Type B pancreatic cell (in vitro differentiated cells): ENCODE measurements at regions not wholly inside any gene's neighbourhood (a gene's known extent, or its start where the extent isn't known, plus 50 kb on each side); places are given as distances from the start of the nearest gene placed in this dataset.

Source experiments
- DNase-seq: peaks from one replicate; pipeline ENCODE4 v3.0.0; 2021; ENCODE audit warnings: mixed read lengths; ENCODE audit not compliant: unreplicated experiment; ENCODE audit errors: extremely low spot score
- H3K27ac Mint-ChIP-seq: 2 replicates; pipeline ENCODE4 v1.8.0; 2021; ENCODE audit warnings: mild to moderate bottlenecking, mixed read lengths
- H3K27me3 Mint-ChIP-seq: 2 replicates; pipeline ENCODE4 v1.8.0; 2021; ENCODE audit warnings: mixed read lengths
- H3K36me3 Mint-ChIP-seq: 2 replicates; pipeline ENCODE4 v1.8.0; 2021; ENCODE audit warnings: mixed read lengths
- H3K4me1 Mint-ChIP-seq: one replicate; pipeline ENCODE4 v1.8.0; 2021; ENCODE audit warnings: mixed read lengths; ENCODE audit not compliant: unreplicated experiment
- H3K4me3 Mint-ChIP-seq: 2 replicates; pipeline ENCODE4 v1.8.0; 2021; ENCODE audit warnings: mild to moderate bottlenecking, mixed read lengths
- H3K9me3 Mint-ChIP-seq: 2 replicates; pipeline ENCODE4 v1.8.0; 2021; ENCODE audit warnings: mixed read lengths
- TF ChIP-seq, protein P1 (sequence below): fragments of 200-600 bp; sonication (generic); conservative IDR thresholded peaks from 2 replicates; pipeline ENCODE4 v1.5.0; 2021; ENCODE audit warnings: antibody characterized with exemption, mild to moderate bottlenecking

- Mint-ChIP-seq H3K4me1 (peaks cover 17% of the 10 kb centered on the region), H3K36me3 (no peaks in the 10 kb centered on the region), H3K4me3 (peak overlapping the region; percentile 65), H3K27ac (peak overlapping the region; percentile 32), H3K9me3 (peaks cover 8% of the 10 kb centered on the region), H3K27me3 (no peaks in the 10 kb centered on the region)
- DNase-seq = no peak
- TF ChIP-seq, protein P1, sequence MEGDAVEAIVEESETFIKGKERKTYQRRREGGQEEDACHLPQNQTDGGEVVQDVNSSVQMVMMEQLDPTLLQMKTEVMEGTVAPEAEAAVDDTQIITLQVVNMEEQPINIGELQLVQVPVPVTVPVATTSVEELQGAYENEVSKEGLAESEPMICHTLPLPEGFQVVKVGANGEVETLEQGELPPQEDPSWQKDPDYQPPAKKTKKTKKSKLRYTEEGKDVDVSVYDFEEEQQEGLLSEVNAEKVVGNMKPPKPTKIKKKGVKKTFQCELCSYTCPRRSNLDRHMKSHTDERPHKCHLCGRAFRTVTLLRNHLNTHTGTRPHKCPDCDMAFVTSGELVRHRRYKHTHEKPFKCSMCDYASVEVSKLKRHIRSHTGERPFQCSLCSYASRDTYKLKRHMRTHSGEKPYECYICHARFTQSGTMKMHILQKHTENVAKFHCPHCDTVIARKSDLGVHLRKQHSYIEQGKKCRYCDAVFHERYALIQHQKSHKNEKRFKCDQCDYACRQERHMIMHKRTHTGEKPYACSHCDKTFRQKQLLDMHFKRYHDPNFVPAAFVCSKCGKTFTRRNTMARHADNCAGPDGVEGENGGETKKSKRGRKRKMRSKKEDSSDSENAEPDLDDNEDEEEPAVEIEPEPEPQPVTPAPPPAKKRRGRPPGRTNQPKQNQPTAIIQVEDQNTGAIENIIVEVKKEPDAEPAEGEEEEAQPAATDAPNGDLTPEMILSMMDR = no peak
Measured at GRCh38 chr6:121932076-121932991, 467.1 kb upstream of the HSF2 start.

DNA sequence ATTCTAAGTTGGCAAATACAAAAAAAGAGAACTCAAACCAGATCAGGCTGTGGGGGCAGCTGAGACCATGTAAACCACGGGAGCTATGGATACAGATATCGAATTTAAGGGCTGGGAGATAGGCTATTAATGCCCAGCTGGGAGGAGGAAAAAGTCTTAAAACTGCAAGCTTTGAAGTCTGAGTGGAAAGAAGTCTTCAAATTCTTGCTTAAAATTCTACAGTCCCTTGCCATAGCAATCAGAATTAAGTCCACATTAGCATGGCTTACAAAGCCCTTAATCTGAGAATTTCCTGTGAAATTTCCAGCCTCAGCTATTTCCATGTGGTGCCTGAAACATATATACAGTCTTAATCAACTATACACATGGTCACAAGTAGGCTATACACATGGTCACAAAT, 465.0 kb upstream of the HSF2 start:
- Mint-ChIP-seq H3K36me3 (no peaks in the 10 kb centered on the region), H3K27ac (no peak overlapping the region), H3K4me1 (peaks cover 17% of the 10 kb centered on the region), H3K9me3 (peaks cover 7% of the 10 kb centered on the region), H3K4me3 (no peak overlapping the region), H3K27me3 (no peaks in the 10 kb centered on the region)
- no peak for DNase-seq
- TF ChIP-seq, protein P1 = no peak

DNA sequence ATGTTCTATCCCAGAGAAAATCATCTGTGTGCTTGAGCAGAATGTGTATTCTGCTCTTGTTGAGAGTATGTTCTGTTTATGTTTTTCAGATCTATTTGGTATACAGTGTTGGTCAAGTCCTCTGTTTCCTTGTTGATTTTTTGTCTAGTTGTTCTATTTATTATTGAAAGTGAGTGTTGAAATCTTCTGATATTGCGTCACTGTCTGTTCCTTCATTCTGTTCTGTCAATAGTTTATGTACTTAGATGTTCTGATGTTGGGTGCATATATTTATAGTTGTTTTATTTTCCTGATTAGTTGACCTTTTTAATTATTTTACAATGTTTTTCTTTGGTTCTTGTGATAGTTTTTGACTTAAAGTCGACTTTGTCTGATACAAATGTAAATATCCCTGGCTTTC, 458.7 kb upstream of the HSF2 start:
- H3K36me3 Mint-ChIP-seq = no peaks in the 10 kb centered on the region
- no peak overlapping the region for H3K4me3 Mint-ChIP-seq
- H3K4me1 Mint-ChIP-seq = no peaks in the 10 kb centered on the region
- DNase-seq = no peak
- no peak overlapping the region for H3K27ac Mint-ChIP-seq
- peaks cover 3% of the 10 kb centered on the region for H3K9me3 Mint-ChIP-seq
- H3K27me3 Mint-ChIP-seq = no peaks in the 10 kb centered on the region
- TF ChIP-seq, protein P1 = no peak

GRCh38 chr6:121944354-121944753, 455.1 kb upstream of the HSF2 start:
- Mint-ChIP-seq H3K4me3 (no peak overlapping the region), H3K36me3 (no peaks in the 10 kb centered on the region), H3K9me3 (no peaks in the 10 kb centered on the region), H3K27me3 (no peaks in the 10 kb centered on the region), H3K4me1 (no peaks in the 10 kb centered on the region), H3K27ac (no peak overlapping the region)
- TF ChIP-seq, protein P1 = no peak
- DNase-seq = no peak

GRCh38 chr6:121951123-121951522, 448.3 kb upstream of the HSF2 start:
- no peak overlapping the region for H3K4me3 Mint-ChIP-seq
- H3K9me3 Mint-ChIP-seq = peaks cover 6% of the 10 kb centered on the region
- H3K27ac Mint-ChIP-seq = no peak overlapping the region
- TF ChIP-seq, protein P1 = no peak
- H3K27me3 Mint-ChIP-seq = no peaks in the 10 kb centered on the region
- no peaks in the 10 kb centered on the region for H3K4me1 Mint-ChIP-seq
- DNase-seq = no peak
- no peaks in the 10 kb centered on the region for H3K36me3 Mint-ChIP-seq
